Astrocyte (in vitro differentiated cells and primary cell): ENCODE measurements at regions not wholly inside any gene's neighbourhood (a gene's known extent, or its start where the extent isn't known, plus 50 kb on each side); places are given as distances from the start of the nearest gene placed in this dataset.

Experiments used
- CTCF ChIP-seq: IDR thresholded peaks from 2 replicates; pipeline ENCODE4 v1.5.1; 2011; ENCODE audit warnings: low read depth, mild to moderate bottlenecking, inconsistent platforms, low read length, moderate library complexity; ENCODE audit not compliant: insufficient read depth
- EZH2 ChIP-seq: IDR thresholded peaks from 2 replicates; pipeline ENCODE4 v1.6.1; 2012; ENCODE audit warnings: mild to moderate bottlenecking, low read length, inconsistent platforms; ENCODE audit not compliant: insufficient read depth

- TF ChIP-seq EZH2 (no peak), CTCF (no peak)
These were observed 99.8 kb downstream of the JCAD start for GRCh38 chr10:29959586-29959985.
